ENCODE measurements at regions not wholly inside any gene's neighbourhood (a gene's known extent, or its start where the extent isn't known, plus 50 kb on each side); places are given as distances from the start of the nearest gene placed in this dataset.
A peak's percentile ranks its signal among the peaks of the same experiment; 100 is the strongest.

- H3K27ac ChIP-seq (ENCODE audit: insufficient read length, low read depth, low read length), result no peak overlapping the region
- no peaks in the 10 kb centered on the region for H3K23me2 ChIP-seq (ENCODE audit: insufficient read length, low read depth, low read length, poor library complexity, severe bottlenecking)
- H3K56ac ChIP-seq (ENCODE audit: insufficient read length, low read depth, low read length), result no peak overlapping the region
- H4K20me1 ChIP-seq (ENCODE audit: control insufficient read depth, insufficient read depth, insufficient read length), result no peaks in the 10 kb centered on the region
- H4K91ac ChIP-seq (ENCODE audit: insufficient read length, low read depth, low read length), result no peak overlapping the region
- DNase-seq, result no peak
- TF ChIP-seq, protein P1, sequence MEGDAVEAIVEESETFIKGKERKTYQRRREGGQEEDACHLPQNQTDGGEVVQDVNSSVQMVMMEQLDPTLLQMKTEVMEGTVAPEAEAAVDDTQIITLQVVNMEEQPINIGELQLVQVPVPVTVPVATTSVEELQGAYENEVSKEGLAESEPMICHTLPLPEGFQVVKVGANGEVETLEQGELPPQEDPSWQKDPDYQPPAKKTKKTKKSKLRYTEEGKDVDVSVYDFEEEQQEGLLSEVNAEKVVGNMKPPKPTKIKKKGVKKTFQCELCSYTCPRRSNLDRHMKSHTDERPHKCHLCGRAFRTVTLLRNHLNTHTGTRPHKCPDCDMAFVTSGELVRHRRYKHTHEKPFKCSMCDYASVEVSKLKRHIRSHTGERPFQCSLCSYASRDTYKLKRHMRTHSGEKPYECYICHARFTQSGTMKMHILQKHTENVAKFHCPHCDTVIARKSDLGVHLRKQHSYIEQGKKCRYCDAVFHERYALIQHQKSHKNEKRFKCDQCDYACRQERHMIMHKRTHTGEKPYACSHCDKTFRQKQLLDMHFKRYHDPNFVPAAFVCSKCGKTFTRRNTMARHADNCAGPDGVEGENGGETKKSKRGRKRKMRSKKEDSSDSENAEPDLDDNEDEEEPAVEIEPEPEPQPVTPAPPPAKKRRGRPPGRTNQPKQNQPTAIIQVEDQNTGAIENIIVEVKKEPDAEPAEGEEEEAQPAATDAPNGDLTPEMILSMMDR (conservative IDR thresholded peaks at IDR 0.05), result no peak
- no peak overlapping the region for H4K5ac ChIP-seq (ENCODE audit: insufficient read length, low read depth, low read length)
- no peaks in the 10 kb centered on the region for H3K4me1 ChIP-seq (ENCODE audit: insufficient read depth, low read length)
- no peaks in the 10 kb centered on the region for H3K79me1 ChIP-seq (ENCODE audit: insufficient read depth, low read depth, low read length, poor library complexity, severe bottlenecking)
- H2AFZ ChIP-seq (ENCODE audit: low read length), result no peak overlapping the region
- no peak overlapping the region for H3K4me2 ChIP-seq (ENCODE audit: insufficient read depth, insufficient read length, low read length)
- no peaks in the 10 kb centered on the region for H3K9me3 ChIP-seq (ENCODE audit: control insufficient read depth, low read depth, low read length)
- Mint-ChIP-seq H3K9me3 (peaks cover 3 to 4% of the 10 kb centered on the region in 2 experiments; a peak in 2 of 5 replicates), H3K36me3 (ENCODE audit: insufficient read depth in 1 of 3, low read depth in 3 of 3) (peaks cover 0 to 14% (median 2%) of the 10 kb centered on the region in 3 experiments; a peak in 4 of 7 replicates), H3K4me1 (peaks cover 10 to 12% of the 10 kb centered on the region in 2 experiments), H3K27me3 (ENCODE audit: low read depth) (no peaks in the 10 kb centered on the region; the same call in 1 of the 2 replicates), H3K4me3 (no peak overlapping the region), H3K27ac (peak overlapping the region in 2 of 3 experiments; percentile 14 to 40; a peak in 2 of 7 replicates)
- H3K4ac ChIP-seq (ENCODE audit: low read depth, low read length), result no peak overlapping the region
- no peak overlapping the region for H2AK5ac ChIP-seq (ENCODE audit: insufficient read length, low read length)
- no peak overlapping the region for H4K8ac ChIP-seq (replicated peaks; ENCODE audit: insufficient read length, low read depth, low read length)
- no peaks in the 10 kb centered on the region for H3K79me2 ChIP-seq (ENCODE audit: insufficient read depth, low read length)
- no peaks in the 10 kb centered on the region for H3K27me3 ChIP-seq (ENCODE audit: insufficient read depth, low read length)
- H3T11ph ChIP-seq (ENCODE audit: low read length), result no peak overlapping the region
- no peak overlapping the region for H2BK12ac ChIP-seq (ENCODE audit: insufficient read length, low read depth, low read length)
- WGBS (ENCODE audit: extremely low coverage, insufficient read length, low lambda C conversion rate), result no CpG with 5 or more reads among the region's 1 CpG
- H3K18ac ChIP-seq (ENCODE audit: insufficient read length, low read depth, low read length), result no peak overlapping the region
- H2BK120ac ChIP-seq (ENCODE audit: low read depth, low read length, poor library complexity, severe bottlenecking), result no peak overlapping the region
- no peak overlapping the region for H3K23ac ChIP-seq (ENCODE audit: insufficient read length, low read depth, low read length)
- H2BK15ac ChIP-seq (ENCODE audit: low read depth, low read length), result no peak overlapping the region
- H2BK5ac ChIP-seq (ENCODE audit: insufficient read length, low read length), result no peak overlapping the region
- H2BK20ac ChIP-seq (ENCODE audit: low read depth, low read length, poor library complexity, severe bottlenecking), result no peak overlapping the region
- H3K14ac ChIP-seq (ENCODE audit: insufficient read depth, low read length), result no peak overlapping the region
- H3K9ac ChIP-seq (ENCODE audit: extremely low read depth, insufficient read length, low read length), result no peak overlapping the region
These were observed 960.0 kb downstream of the DIPK2A start for GRCh38 chr3:144931590-144931989.

Measured in H9 (cell line).